K562 (cell line): ENCODE measurements at regions not wholly inside any gene's neighbourhood (a gene's known extent, or its start where the extent isn't known, plus 50 kb on each side); places are given as distances from the start of the nearest gene placed in this dataset.

Experiments
- ATAC-seq: fragments of 200-7000 bp; cut with Tn5 transposase; 3 replicates; pipeline ENCODE4 v1.9.1; 2020; ENCODE audit warnings: moderate library complexity
- BruUV-seq: library from RNA; stranded (reverse); fragments of 400-500 nt; replicated peaks from 2 replicates; lab custom pipeline; 2021; lab: Mats Ljungman, UMichigan
- CTCF ChIA-PET: fragments of 300-600 bp; formaldehyde crosslinking; extraction: SDS; loops from one replicate; lab custom pipeline; 2021; ENCODE audit warnings: low intra/inter-chr PET ratio; lab: Yijun Ruan, JAX
- POLR2A ChIA-PET: fragments of 300-600, 350-650 bp; sonication (Branson Sonifier 250); formaldehyde crosslinking; extraction: SDS; loops from one replicate; lab custom pipeline; 2021; ENCODE audit warnings: antibody characterized with exemption, inconsistent platforms; lab: Yijun Ruan, JAX
- DNase-seq, 4 experiments: peaks; one replicate each; pipeline versions ENCODE4 v3.0.0 to v3.0.0-alpha.2; 2011 to 2018; ENCODE audit warnings: low spot score in 3 of 4, mixed read lengths in 3 of 4; ENCODE audit errors: extremely low read depth in 1 of 4
- FAIRE-seq: peaks from 2 replicates; lab custom pipeline; 2011; peaks lifted over from hg19 to GRCh38; lab: Jason Lieb, UNC
- H2AFZ ChIP-seq: 2 replicates; pipeline ENCODE4 v1.6.0; 2011; ENCODE audit warnings: low read depth, low read length, control low read depth, inconsistent platforms
- H3K27ac ChIP-seq: fragments of 200-600 bp; 3 replicates; pipeline ENCODE4 v1.8.0; 2011; ENCODE audit warnings: low read depth, mild to moderate bottlenecking, control low read depth, inconsistent platforms, low read length, moderate library complexity, mixed read lengths; ENCODE audit errors: extremely low read depth
- H3K27me3 ChIP-seq, 2 experiments: fragments of 300-600 bp in 1 of 2; 2 replicates in 1 of 2; 3 replicates in 1 of 2; pipeline versions ENCODE4 v1.6.0 to v1.8.0; 2011; ENCODE audit warnings: inconsistent platforms in 2 of 2, low read length in 2 of 2, mild to moderate bottlenecking in 1 of 2, mixed read lengths in 1 of 2, moderate library complexity in 1 of 2; ENCODE audit not compliant: control insufficient read depth in 2 of 2, insufficient read depth in 2 of 2
- H3K36me3 ChIP-seq: fragments of 300-600 bp; 3 replicates; pipeline ENCODE4 v1.8.0; 2011; ENCODE audit warnings: mild to moderate bottlenecking, low read length, inconsistent platforms; ENCODE audit not compliant: control insufficient read depth, insufficient read depth
- H3K4me1 ChIP-seq, 2 experiments: fragments of 200-600 bp in 1 of 2; replicated peaks in 1 of 2; 2 replicates in 1 of 2; 3 replicates in 1 of 2; pipeline versions ENCODE4 v1.5.1 to v1.8.0; 2011; ENCODE audit warnings: inconsistent platforms in 2 of 2, low read length in 2 of 2, mild to moderate bottlenecking in 1 of 2, mixed read lengths in 1 of 2, moderate library complexity in 1 of 2; ENCODE audit not compliant: control insufficient read depth in 2 of 2, insufficient read depth in 2 of 2
- H3K4me2 ChIP-seq: 2 replicates; pipeline ENCODE4 v1.6.1; 2011; ENCODE audit warnings: low read length, control low read depth, inconsistent platforms, mixed read lengths; ENCODE audit not compliant: insufficient read depth
- H3K4me3 ChIP-seq: fragments of 200-600 bp; sonication (generic), shearing (Covaris generic); 2 replicates; pipeline ENCODE4 v1.5.1; 2016; ENCODE audit warnings: control low read depth, inconsistent platforms
- H3K79me2 ChIP-seq: fragments of 200-600 bp; 3 replicates; pipeline ENCODE4 v1.8.0; 2011; ENCODE audit warnings: low read length, inconsistent platforms; ENCODE audit not compliant: control insufficient read depth, insufficient read depth
- H3K9ac ChIP-seq, 2 experiments: 2 replicates each; pipeline versions ENCODE4 v1.6.0 to v1.6.1; 2011; ENCODE audit warnings: low read depth in 2 of 2, low read length in 2 of 2, control low read depth in 1 of 2, inconsistent platforms in 1 of 2, mild to moderate bottlenecking in 1 of 2, mixed read lengths in 1 of 2; ENCODE audit not compliant: insufficient read depth in 1 of 2
- H3K9me1 ChIP-seq: one replicate; pipeline ENCODE4 v1.6.0; 2011; ENCODE audit warnings: inconsistent platforms, mild to moderate bottlenecking, low read length, moderate library complexity; ENCODE audit not compliant: control insufficient read depth, insufficient read depth
- H3K9me3 ChIP-seq: replicated peaks from 2 replicates; pipeline ENCODE4 v1.5.1; 2011; ENCODE audit warnings: low read depth, low read length, inconsistent platforms; ENCODE audit not compliant: control insufficient read depth, insufficient read depth
- H4K20me1 ChIP-seq: replicated peaks from 2 replicates; pipeline ENCODE4 v1.6.1; 2011; ENCODE audit warnings: low read length, inconsistent platforms, mixed read lengths; ENCODE audit not compliant: control insufficient read depth, insufficient read depth
- ARNT ChIP-seq, 2 experiments: fragments of 450-650 bp; IDR thresholded peaks; 2 replicates each; pipeline ENCODE4 v1.6.1; 2016; ENCODE audit warnings: mild to moderate bottlenecking in 1 of 2
- BCOR ChIP-seq: fragments of 450-650 bp; IDR thresholded peaks from 2 replicates; pipeline ENCODE4 v1.6.1; 2016
- CBFB ChIP-seq: sonication (generic); formaldehyde crosslinking; IDR thresholded peaks from 2 replicates; pipeline ENCODE4 v1.4.0; 2020; ENCODE audit warnings: mild to moderate bottlenecking, missing genetic modification reagents
- ERF ChIP-seq: fragments of 450-650 bp; formaldehyde crosslinking; IDR thresholded peaks from 2 replicates; pipeline ENCODE4 v1.4.0; 2020; ENCODE audit warnings: mild to moderate bottlenecking, mixed read lengths
- MECOM ChIP-seq: fragments of 250-450 bp; sonication (Bioruptor Pico); IDR thresholded peaks from 2 replicates; pipeline ENCODE4 v1.8.0; 2022; ENCODE audit warnings: inconsistent platforms
- NFE2L1 ChIP-seq: fragments of 450-650 bp; IDR thresholded peaks from 2 replicates; pipeline ENCODE4 v1.6.1; 2016; ENCODE audit warnings: missing genetic modification characterization, low read depth, mild to moderate bottlenecking, missing compliant biosample characterization, moderate library complexity, borderline replicate concordance
- PHF21A ChIP-seq: fragments of 450-650 bp; IDR thresholded peaks from 2 replicates; pipeline ENCODE4 v1.6.1; 2017; ENCODE audit warnings: low read depth, borderline replicate concordance
- PURB ChIP-seq: sonication (generic); formaldehyde crosslinking; IDR thresholded peaks from 2 replicates; pipeline ENCODE4 v1.9.0; 2021; ENCODE audit warnings: low read depth, mild to moderate bottlenecking, missing genetic modification reagents
- RAD21 ChIP-seq, 2 experiments: fragments of 250-450 bp in 1 of 2; fragments of 450-650 bp in 1 of 2; sonication (Bioruptor Pico) in 1 of 2; formaldehyde crosslinking in 1 of 2; IDR thresholded peaks in 1 of 2; conservative IDR thresholded peaks in 1 of 2; 2 replicates each; pipeline versions ENCODE4 v1.4.0 to v1.8.0; 2020 to 2022; ENCODE audit warnings: mild to moderate bottlenecking in 2 of 2, moderate library complexity in 1 of 2
- SUPT5H ChIP-seq: fragments of 450-650 bp; IDR thresholded peaks from 2 replicates; pipeline ENCODE4 v1.6.1; 2016
- ZNF217 ChIP-seq: sonication (generic); formaldehyde crosslinking; IDR thresholded peaks from 2 replicates; pipeline ENCODE4 v1.8.0; 2022; ENCODE audit warnings: mild to moderate bottlenecking, missing genetic modification reagents
- WGBS: fragments of 100-300 bp; shearing (Covaris generic); methylation state at CpG from one replicate; pipeline ENCODE4 v1.1.6; 2016; ENCODE audit warnings: low coverage, mixed read lengths; ENCODE audit not compliant: insufficient coverage; ENCODE audit errors: missing lambda C conversion rate; 5-methylcytosine and 5-hydroxymethylcytosine counted together
- in situ Hi-C: fragments of 300-500 bp; cut with MboI; formaldehyde crosslinking; loops from 4 replicates; pipeline ENCODE4 v1.15.0; 2018; ENCODE audit warnings: inconsistent platforms, mixed read lengths
- intact Hi-C: fragments of 100-400 bp; cut with micrococcal nuclease; formaldehyde crosslinking; loops from 2 replicates; pipeline ENCODE4 v1.14.2; 2022
- TF ChIP-seq, protein P1 (sequence below): fragments of 200-800 bp; sonication (Bioruptor generic); IDR thresholded peaks from 2 replicates; pipeline ENCODE4 v1.6.1; 2016; ENCODE audit warnings: missing genetic modification characterization, missing compliant biosample characterization
- TF ChIP-seq, protein P2 (sequence below): fragments of 450-650 bp; formaldehyde crosslinking; IDR thresholded peaks from 2 replicates; pipeline ENCODE4 v1.4.0; 2022; ENCODE audit warnings: mild to moderate bottlenecking, moderate library complexity
- TF ChIP-seq, protein P3 (sequence below): fragments of 250-450 bp; sonication (Bioruptor Pico); IDR thresholded peaks from 2 replicates; pipeline ENCODE4 v1.4.0; 2020; ENCODE audit warnings: mild to moderate bottlenecking, moderate library complexity, borderline replicate concordance

DNA sequence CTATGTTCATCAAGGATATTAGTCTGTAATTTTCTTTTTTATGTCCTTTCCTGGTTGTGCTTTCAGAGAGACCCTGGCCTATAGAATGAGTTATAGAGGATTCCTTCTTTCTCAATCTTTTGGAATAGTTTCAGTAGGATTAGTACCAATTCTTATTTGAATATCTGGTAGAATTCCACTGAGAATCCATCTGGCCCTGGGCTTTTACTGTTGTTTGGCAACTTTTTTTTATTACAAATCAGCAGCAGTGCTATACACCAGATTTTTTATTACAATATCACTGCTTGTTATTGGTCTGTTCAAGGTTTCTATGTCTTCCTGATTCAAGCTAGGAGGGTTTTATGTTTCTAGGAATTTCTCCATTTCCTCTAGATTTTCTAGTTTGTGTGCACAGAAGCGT is 50.0 kb upstream of the NRSN1 start:
- CTCF ChIA-PET: no interaction called here
- no peak for FAIRE-seq

More for the DNA sequence above, 50.0 kb upstream of the NRSN1 start:
- no peak overlapping the region for H2AFZ ChIP-seq
- intact Hi-C loops (no loop called here), in situ Hi-C loops (no loop called here)
- no peaks in the 10 kb centered on the region for H4K20me1 ChIP-seq
- WGBS: 0% methylated on average over 1 of the region's 1 CpG
- no peaks in the 10 kb centered on the region for H3K36me3 ChIP-seq
- no peaks in the 10 kb centered on the region for H3K27me3 ChIP-seq
- POLR2A ChIA-PET: no interaction called here
- no peaks in the 10 kb centered on the region for H3K9me1 ChIP-seq
- DNase-seq: no peak
- H3K27ac ChIP-seq: no peak overlapping the region
- peaks cover 3% of the 10 kb centered on the region; the same call in 1 of the 2 replicates for H3K9me3 ChIP-seq
- no peak for ATAC-seq
- no peak overlapping the region for H3K9ac ChIP-seq
- no TSS peak for BruUV-seq
- no peaks in the 10 kb centered on the region for H3K4me1 ChIP-seq
- no peak for TF ChIP-seq PURB (CRISPR knock-in tag)
- TF ChIP-seq ZNF217: no peak
- TF ChIP-seq, protein P1, sequence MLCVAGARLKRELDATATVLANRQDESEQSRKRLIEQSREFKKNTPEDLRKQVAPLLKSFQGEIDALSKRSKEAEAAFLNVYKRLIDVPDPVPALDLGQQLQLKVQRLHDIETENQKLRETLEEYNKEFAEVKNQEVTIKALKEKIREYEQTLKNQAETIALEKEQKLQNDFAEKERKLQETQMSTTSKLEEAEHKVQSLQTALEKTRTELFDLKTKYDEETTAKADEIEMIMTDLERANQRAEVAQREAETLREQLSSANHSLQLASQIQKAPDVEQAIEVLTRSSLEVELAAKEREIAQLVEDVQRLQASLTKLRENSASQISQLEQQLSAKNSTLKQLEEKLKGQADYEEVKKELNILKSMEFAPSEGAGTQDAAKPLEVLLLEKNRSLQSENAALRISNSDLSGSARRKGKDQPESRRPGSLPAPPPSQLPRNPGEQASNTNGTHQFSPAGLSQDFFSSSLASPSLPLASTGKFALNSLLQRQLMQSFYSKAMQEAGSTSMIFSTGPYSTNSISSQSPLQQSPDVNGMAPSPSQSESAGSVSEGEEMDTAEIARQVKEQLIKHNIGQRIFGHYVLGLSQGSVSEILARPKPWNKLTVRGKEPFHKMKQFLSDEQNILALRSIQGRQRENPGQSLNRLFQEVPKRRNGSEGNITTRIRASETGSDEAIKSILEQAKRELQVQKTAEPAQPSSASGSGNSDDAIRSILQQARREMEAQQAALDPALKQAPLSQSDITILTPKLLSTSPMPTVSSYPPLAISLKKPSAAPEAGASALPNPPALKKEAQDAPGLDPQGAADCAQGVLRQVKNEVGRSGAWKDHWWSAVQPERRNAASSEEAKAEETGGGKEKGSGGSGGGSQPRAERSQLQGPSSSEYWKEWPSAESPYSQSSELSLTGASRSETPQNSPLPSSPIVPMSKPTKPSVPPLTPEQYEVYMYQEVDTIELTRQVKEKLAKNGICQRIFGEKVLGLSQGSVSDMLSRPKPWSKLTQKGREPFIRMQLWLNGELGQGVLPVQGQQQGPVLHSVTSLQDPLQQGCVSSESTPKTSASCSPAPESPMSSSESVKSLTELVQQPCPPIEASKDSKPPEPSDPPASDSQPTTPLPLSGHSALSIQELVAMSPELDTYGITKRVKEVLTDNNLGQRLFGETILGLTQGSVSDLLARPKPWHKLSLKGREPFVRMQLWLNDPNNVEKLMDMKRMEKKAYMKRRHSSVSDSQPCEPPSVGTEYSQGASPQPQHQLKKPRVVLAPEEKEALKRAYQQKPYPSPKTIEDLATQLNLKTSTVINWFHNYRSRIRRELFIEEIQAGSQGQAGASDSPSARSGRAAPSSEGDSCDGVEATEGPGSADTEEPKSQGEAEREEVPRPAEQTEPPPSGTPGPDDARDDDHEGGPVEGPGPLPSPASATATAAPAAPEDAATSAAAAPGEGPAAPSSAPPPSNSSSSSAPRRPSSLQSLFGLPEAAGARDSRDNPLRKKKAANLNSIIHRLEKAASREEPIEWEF: no peak
- no peak for TF ChIP-seq RAD21 (CRISPR knock-in tag; conservative IDR thresholded peaks at IDR 0.05 in 1 of 2, IDR thresholded peaks at IDR 0.05 in 1 of 2)
- TF ChIP-seq NFE2L1: no peak
- no peak for TF ChIP-seq CBFB (CRISPR knock-in tag)
- TF ChIP-seq, protein P2, sequence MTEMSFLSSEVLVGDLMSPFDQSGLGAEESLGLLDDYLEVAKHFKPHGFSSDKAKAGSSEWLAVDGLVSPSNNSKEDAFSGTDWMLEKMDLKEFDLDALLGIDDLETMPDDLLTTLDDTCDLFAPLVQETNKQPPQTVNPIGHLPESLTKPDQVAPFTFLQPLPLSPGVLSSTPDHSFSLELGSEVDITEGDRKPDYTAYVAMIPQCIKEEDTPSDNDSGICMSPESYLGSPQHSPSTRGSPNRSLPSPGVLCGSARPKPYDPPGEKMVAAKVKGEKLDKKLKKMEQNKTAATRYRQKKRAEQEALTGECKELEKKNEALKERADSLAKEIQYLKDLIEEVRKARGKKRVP (CRISPR knock-in tag): no peak
- TF ChIP-seq ERF: no peak
- TF ChIP-seq SUPT5H: no peak
- TF ChIP-seq, protein P3, sequence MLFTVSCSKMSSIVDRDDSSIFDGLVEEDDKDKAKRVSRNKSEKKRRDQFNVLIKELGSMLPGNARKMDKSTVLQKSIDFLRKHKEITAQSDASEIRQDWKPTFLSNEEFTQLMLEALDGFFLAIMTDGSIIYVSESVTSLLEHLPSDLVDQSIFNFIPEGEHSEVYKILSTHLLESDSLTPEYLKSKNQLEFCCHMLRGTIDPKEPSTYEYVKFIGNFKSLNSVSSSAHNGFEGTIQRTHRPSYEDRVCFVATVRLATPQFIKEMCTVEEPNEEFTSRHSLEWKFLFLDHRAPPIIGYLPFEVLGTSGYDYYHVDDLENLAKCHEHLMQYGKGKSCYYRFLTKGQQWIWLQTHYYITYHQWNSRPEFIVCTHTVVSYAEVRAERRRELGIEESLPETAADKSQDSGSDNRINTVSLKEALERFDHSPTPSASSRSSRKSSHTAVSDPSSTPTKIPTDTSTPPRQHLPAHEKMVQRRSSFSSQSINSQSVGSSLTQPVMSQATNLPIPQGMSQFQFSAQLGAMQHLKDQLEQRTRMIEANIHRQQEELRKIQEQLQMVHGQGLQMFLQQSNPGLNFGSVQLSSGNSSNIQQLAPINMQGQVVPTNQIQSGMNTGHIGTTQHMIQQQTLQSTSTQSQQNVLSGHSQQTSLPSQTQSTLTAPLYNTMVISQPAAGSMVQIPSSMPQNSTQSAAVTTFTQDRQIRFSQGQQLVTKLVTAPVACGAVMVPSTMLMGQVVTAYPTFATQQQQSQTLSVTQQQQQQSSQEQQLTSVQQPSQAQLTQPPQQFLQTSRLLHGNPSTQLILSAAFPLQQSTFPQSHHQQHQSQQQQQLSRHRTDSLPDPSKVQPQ (CRISPR knock-in tag): no peak
- no peak for TF ChIP-seq MECOM (CRISPR knock-in tag)
- no peak for TF ChIP-seq BCOR
- TF ChIP-seq ARNT (IDR thresholded peaks at IDR 0.05): no peak
- TF ChIP-seq PHF21A: no peak
- no peaks in the 10 kb centered on the region for H3K79me2 ChIP-seq
- H3K4me2 ChIP-seq: no peak overlapping the region
- no peak overlapping the region for H3K4me3 ChIP-seq
